ENCODE measurements at regions not wholly inside any gene's neighbourhood (a gene's known extent, or its start where the extent isn't known, plus 50 kb on each side); places are given as distances from the start of the nearest gene placed in this dataset.

- Histone ChIP-seq H3K79me2 (ENCODE audit: control insufficient read depth in 1 of 2, insufficient read depth in 2 of 2, low read length in 2 of 2) (no peaks in the 10 kb centered on the region), H3K4me3 (ENCODE audit: extremely low read depth in 1 of 4, insufficient read depth in 2 of 4, low read depth in 3 of 4, low read length in 4 of 4) (no peak overlapping the region), H3K9ac (replicated peaks in 1 of 4; ENCODE audit: extremely low read depth in 1 of 4, low read depth in 3 of 4, low read length in 3 of 4) (no peak overlapping the region), H3K18ac (ENCODE audit: extremely low read depth, low read length) (no peak overlapping the region), H3K27me3 (replicated peaks in 1 of 4; ENCODE audit: control insufficient read depth in 3 of 4, extremely low read depth in 1 of 4, insufficient read depth in 3 of 4, low read length in 3 of 4) (no peaks in the 10 kb centered on the region), H2BK20ac (ENCODE audit: low read length) (no peak overlapping the region), H3K36me3 (ENCODE audit: control insufficient read depth in 2 of 4, insufficient read depth in 4 of 4, low read length in 3 of 4) (no peaks in the 10 kb centered on the region), H3K79me1 (ENCODE audit: low read depth, low read length) (no peaks in the 10 kb centered on the region), H3K4me1 (replicated peaks in 1 of 4; ENCODE audit: control insufficient read depth in 3 of 4, insufficient read depth in 4 of 4, low read length in 3 of 4) (no peaks in the 10 kb centered on the region), H3K23ac (ENCODE audit: insufficient read length) (no peak overlapping the region), H2AFZ (ENCODE audit: low read length) (no peak overlapping the region), H4K8ac (ENCODE audit: extremely low read depth, insufficient read depth, low read length) (no peak overlapping the region), H2AK5ac (ENCODE audit: low read depth, low read length) (no peak overlapping the region), H4K20me1 (replicated peaks in 1 of 2; ENCODE audit: control insufficient read depth in 1 of 2, insufficient read depth in 2 of 2, low read length in 2 of 2) (no peaks in the 10 kb centered on the region), H2BK15ac (ENCODE audit: low read length) (no peak overlapping the region), H4K91ac (replicated peaks; ENCODE audit: insufficient read length, low read length) (no peak overlapping the region), H3K27ac (ENCODE audit: low read depth, low read length) (no peak overlapping the region), H3K9me3 (ENCODE audit: insufficient read depth in 2 of 2, low read depth in 1 of 2, low read length in 1 of 2) (no peaks in the 10 kb centered on the region), H4K5ac (ENCODE audit: insufficient read length, low read depth, low read length) (no peak overlapping the region), H3K4me2 (ENCODE audit: insufficient read depth in 1 of 2, low read depth in 2 of 2, low read length in 2 of 2) (no peak overlapping the region), H2BK120ac (replicated peaks; ENCODE audit: low read depth, low read length) (no peak overlapping the region), H3K4ac (replicated peaks; ENCODE audit: insufficient read length, low read depth, low read length) (no peak overlapping the region), H3K56ac (replicated peaks; ENCODE audit: insufficient read length, low read depth, low read length) (no peak overlapping the region), H2BK5ac (ENCODE audit: low read depth, low read length) (no peak overlapping the region), H3K23me2 (ENCODE audit: low read depth, low read length) (no peaks in the 10 kb centered on the region), H2BK12ac (ENCODE audit: low read depth, low read length) (no peak overlapping the region), H3K14ac (ENCODE audit: insufficient read length) (no peak overlapping the region)
- ChIA-PET POLR2A (ENCODE audit: partially characterized antibody) (no interaction called here), CTCF (ENCODE audit: partially characterized antibody) (interaction anchor here (1.0 to 2.3 kb wide), 2 partner anchors 57 to 83 kb away, joined by 3 to 10 read pairs; no protein-coding TSS in a partner anchor)
- no peak for FAIRE-seq
- no peak for DNase-seq (ENCODE audit: low read depth in 1 of 2, low spot score in 2 of 2)
- TF ChIP-seq SP1 (IDR thresholded peaks at IDR 0.05; ENCODE audit: low read depth, low read length), result no peak
- TF ChIP-seq ASH2L (IDR thresholded peaks at IDR 0.05; ENCODE audit: low read length), result no peak
- TF ChIP-seq POLR2AphosphoS5 (IDR thresholded peaks at IDR 0.05; ENCODE audit: low read depth, low read length), result no peak
- TF ChIP-seq CHD1 (IDR thresholded peaks at IDR 0.05; ENCODE audit: low read depth, low read length), result no peak
- no peak for TF ChIP-seq JUND (IDR thresholded peaks at IDR 0.05; ENCODE audit: low read length)
- TF ChIP-seq SP4 (IDR thresholded peaks at IDR 0.05; ENCODE audit: low read length), result no peak
- TF ChIP-seq BRCA1 (IDR thresholded peaks at IDR 0.05; ENCODE audit: low read depth, low read length), result no peak
- no peak for TF ChIP-seq BCL11A (IDR thresholded peaks at IDR 0.05; ENCODE audit: low read depth in 2 of 2, low read length in 2 of 2)
- TF ChIP-seq E2F6 (IDR thresholded peaks at IDR 0.05), result no peak
- no peak for TF ChIP-seq SUZ12 (IDR thresholded peaks at IDR 0.05; ENCODE audit: low read length)
- no peak for TF ChIP-seq SIN3A (conservative IDR thresholded peaks at IDR 0.05 in 1 of 2, IDR thresholded peaks at IDR 0.05 in 1 of 2; ENCODE audit: low read depth in 1 of 2, low read length in 2 of 2)
- TF ChIP-seq ATF2 (IDR thresholded peaks at IDR 0.05; ENCODE audit: low read length), result no peak
- no peak for TF ChIP-seq TAF7 (optimal IDR thresholded peaks at IDR 0.05; ENCODE audit: borderline replicate concordance, low read depth, low read length)
Observed at GRCh38 chr10:111515706-111516105, 438.9 kb downstream of the ADRA2A start.

Data from H1 (cell line).